ENCODE measurements at regions not wholly inside any gene's neighbourhood (a gene's known extent, or its start where the extent isn't known, plus 50 kb on each side); places are given as distances from the start of the nearest gene placed in this dataset.

- no peak for TF ChIP-seq MAX (CRISPR knock-in tag; IDR thresholded peaks at IDR 0.05)
- TF ChIP-seq, protein P1, sequence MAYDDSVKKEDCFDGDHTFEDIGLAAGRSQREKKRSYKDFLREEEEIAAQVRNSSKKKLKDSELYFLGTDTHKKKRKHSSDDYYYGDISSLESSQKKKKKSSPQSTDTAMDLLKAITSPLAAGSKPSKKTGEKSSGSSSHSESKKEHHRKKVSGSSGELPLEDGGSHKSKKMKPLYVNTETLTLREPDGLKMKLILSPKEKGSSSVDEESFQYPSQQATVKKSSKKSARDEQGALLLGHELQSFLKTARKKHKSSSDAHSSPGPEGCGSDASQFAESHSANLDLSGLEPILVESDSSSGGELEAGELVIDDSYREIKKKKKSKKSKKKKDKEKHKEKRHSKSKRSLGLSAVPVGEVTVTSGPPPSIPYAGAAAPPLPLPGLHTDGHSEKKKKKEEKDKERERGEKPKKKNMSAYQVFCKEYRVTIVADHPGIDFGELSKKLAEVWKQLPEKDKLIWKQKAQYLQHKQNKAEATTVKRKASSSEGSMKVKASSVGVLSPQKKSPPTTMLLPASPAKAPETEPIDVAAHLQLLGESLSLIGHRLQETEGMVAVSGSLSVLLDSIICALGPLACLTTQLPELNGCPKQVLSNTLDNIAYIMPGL (CRISPR knock-in tag; IDR thresholded peaks at IDR 0.05), result no peak
- no peak for TF ChIP-seq GRHL2 (CRISPR knock-in tag; IDR thresholded peaks at IDR 0.05; ENCODE audit: insufficient replicate concordance, severe bottlenecking)
- TF ChIP-seq, protein P2, sequence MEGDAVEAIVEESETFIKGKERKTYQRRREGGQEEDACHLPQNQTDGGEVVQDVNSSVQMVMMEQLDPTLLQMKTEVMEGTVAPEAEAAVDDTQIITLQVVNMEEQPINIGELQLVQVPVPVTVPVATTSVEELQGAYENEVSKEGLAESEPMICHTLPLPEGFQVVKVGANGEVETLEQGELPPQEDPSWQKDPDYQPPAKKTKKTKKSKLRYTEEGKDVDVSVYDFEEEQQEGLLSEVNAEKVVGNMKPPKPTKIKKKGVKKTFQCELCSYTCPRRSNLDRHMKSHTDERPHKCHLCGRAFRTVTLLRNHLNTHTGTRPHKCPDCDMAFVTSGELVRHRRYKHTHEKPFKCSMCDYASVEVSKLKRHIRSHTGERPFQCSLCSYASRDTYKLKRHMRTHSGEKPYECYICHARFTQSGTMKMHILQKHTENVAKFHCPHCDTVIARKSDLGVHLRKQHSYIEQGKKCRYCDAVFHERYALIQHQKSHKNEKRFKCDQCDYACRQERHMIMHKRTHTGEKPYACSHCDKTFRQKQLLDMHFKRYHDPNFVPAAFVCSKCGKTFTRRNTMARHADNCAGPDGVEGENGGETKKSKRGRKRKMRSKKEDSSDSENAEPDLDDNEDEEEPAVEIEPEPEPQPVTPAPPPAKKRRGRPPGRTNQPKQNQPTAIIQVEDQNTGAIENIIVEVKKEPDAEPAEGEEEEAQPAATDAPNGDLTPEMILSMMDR (IDR thresholded peaks at IDR 0.05), result no peak
- TF ChIP-seq CREB1 (CRISPR knock-in tag; IDR thresholded peaks at IDR 0.05), result no peak
- TF ChIP-seq, protein P3, sequence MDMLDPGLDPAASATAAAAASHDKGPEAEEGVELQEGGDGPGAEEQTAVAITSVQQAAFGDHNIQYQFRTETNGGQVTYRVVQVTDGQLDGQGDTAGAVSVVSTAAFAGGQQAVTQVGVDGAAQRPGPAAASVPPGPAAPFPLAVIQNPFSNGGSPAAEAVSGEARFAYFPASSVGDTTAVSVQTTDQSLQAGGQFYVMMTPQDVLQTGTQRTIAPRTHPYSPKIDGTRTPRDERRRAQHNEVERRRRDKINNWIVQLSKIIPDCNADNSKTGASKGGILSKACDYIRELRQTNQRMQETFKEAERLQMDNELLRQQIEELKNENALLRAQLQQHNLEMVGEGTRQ (CRISPR knock-in tag; IDR thresholded peaks at IDR 0.05), result no peak
- TF ChIP-seq, protein P4, sequence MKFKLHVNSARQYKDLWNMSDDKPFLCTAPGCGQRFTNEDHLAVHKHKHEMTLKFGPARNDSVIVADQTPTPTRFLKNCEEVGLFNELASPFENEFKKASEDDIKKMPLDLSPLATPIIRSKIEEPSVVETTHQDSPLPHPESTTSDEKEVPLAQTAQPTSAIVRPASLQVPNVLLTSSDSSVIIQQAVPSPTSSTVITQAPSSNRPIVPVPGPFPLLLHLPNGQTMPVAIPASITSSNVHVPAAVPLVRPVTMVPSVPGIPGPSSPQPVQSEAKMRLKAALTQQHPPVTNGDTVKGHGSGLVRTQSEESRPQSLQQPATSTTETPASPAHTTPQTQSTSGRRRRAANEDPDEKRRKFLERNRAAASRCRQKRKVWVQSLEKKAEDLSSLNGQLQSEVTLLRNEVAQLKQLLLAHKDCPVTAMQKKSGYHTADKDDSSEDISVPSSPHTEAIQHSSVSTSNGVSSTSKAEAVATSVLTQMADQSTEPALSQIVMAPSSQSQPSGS (CRISPR knock-in tag; IDR thresholded peaks at IDR 0.05; ENCODE audit: borderline replicate concordance, low read depth), result no peak
These were observed 54.0 kb upstream of the ZCCHC13 start for GRCh38 chrX:74249963-74250362.
